H9 (cell line): ENCODE measurements at regions not wholly inside any gene's neighbourhood (a gene's known extent, or its start where the extent isn't known, plus 50 kb on each side); places are given as distances from the start of the nearest gene placed in this dataset.

Experiments used
- DNase-seq: peaks from one replicate; pipeline ENCODE4 v3.0.0-alpha.2; 2017
- H2AFZ ChIP-seq: one replicate; pipeline ENCODE4 v1.6.1; 2013; ENCODE audit warnings: mild to moderate bottlenecking, low read length, control low read depth, moderate library complexity
- H2AK5ac ChIP-seq: 2 replicates; pipeline ENCODE4 v1.6.1; 2013; ENCODE audit warnings: low read length, control low read depth, mixed read lengths; ENCODE audit not compliant: insufficient read length
- H2BK120ac ChIP-seq: one replicate; pipeline ENCODE4 v1.6.1; 2013; ENCODE audit warnings: low read depth, mild to moderate bottlenecking, low read length, control low read depth, inconsistent platforms; ENCODE audit not compliant: poor library complexity, severe bottlenecking
- H2BK12ac ChIP-seq: 2 replicates; pipeline ENCODE4 v1.6.1; 2013; ENCODE audit warnings: low read length, control low read depth, mixed read lengths, low read depth; ENCODE audit not compliant: insufficient read length
- H2BK15ac ChIP-seq: 2 replicates; pipeline ENCODE4 v1.6.1; 2013; ENCODE audit warnings: low read depth, low read length, control low read depth
- H2BK20ac ChIP-seq: one replicate; pipeline ENCODE4 v1.6.1; 2013; ENCODE audit warnings: low read depth, mild to moderate bottlenecking, low read length, control low read depth, inconsistent platforms; ENCODE audit not compliant: poor library complexity, severe bottlenecking
- H2BK5ac ChIP-seq: 2 replicates; pipeline ENCODE4 v1.6.1; 2013; ENCODE audit warnings: low read length, control low read depth, mixed read lengths; ENCODE audit not compliant: insufficient read length
- H3K14ac ChIP-seq: 2 replicates; pipeline ENCODE4 v1.6.1; 2013; ENCODE audit warnings: low read length, control low read depth; ENCODE audit not compliant: insufficient read depth
- H3K18ac ChIP-seq: 2 replicates; pipeline ENCODE4 v1.6.1; 2013; ENCODE audit warnings: low read depth, mild to moderate bottlenecking, mixed read lengths, low read length, control low read depth; ENCODE audit not compliant: insufficient read length
- H3K23ac ChIP-seq: 2 replicates; pipeline ENCODE4 v1.6.1; 2013; ENCODE audit warnings: low read length, control low read depth, mixed read lengths, low read depth; ENCODE audit not compliant: insufficient read length
- H3K23me2 ChIP-seq: 2 replicates; pipeline ENCODE4 v1.6.1; 2013; ENCODE audit warnings: low read depth, mild to moderate bottlenecking, mixed read lengths, low read length, control low read depth; ENCODE audit not compliant: insufficient read length, poor library complexity, severe bottlenecking
- H3K27ac ChIP-seq: 2 replicates; pipeline ENCODE4 v1.5.1; 2013; ENCODE audit warnings: low read length, control low read depth, mixed read lengths, low read depth; ENCODE audit not compliant: insufficient read length
- H3K27me3 ChIP-seq: 2 replicates; pipeline ENCODE4 v1.6.1; 2013; ENCODE audit warnings: low read length, control low read depth, inconsistent platforms; ENCODE audit not compliant: insufficient read depth
- H3K4ac ChIP-seq: 2 replicates; pipeline ENCODE4 v1.6.1; 2013; ENCODE audit warnings: low read depth, mild to moderate bottlenecking, control low read depth, inconsistent platforms, low read length, moderate library complexity
- H3K4me1 ChIP-seq: 2 replicates; pipeline ENCODE4 v1.6.1; 2013; ENCODE audit warnings: low read length, control low read depth, inconsistent platforms; ENCODE audit not compliant: insufficient read depth
- H3K4me2 ChIP-seq: 2 replicates; pipeline ENCODE4 v1.6.1; 2013; ENCODE audit warnings: low read length, control low read depth, mixed read lengths; ENCODE audit not compliant: insufficient read length, insufficient read depth
- H3K56ac ChIP-seq: 2 replicates; pipeline ENCODE4 v1.6.1; 2013; ENCODE audit warnings: low read depth, mild to moderate bottlenecking, mixed read lengths, low read length, control low read depth; ENCODE audit not compliant: insufficient read length
- H3K79me1 ChIP-seq: 2 replicates; pipeline ENCODE4 v1.6.1; 2013; ENCODE audit warnings: low read depth, mild to moderate bottlenecking, moderate library complexity, low read length, control low read depth, inconsistent platforms; ENCODE audit not compliant: insufficient read depth, poor library complexity, severe bottlenecking
- H3K79me2 ChIP-seq: 2 replicates; pipeline ENCODE4 v1.6.1; 2013; ENCODE audit warnings: low read length, control low read depth, inconsistent platforms; ENCODE audit not compliant: insufficient read depth
- H3K9ac ChIP-seq: 2 replicates; pipeline ENCODE4 v1.6.1; 2013; ENCODE audit warnings: low read length, control low read depth, mixed read lengths; ENCODE audit not compliant: insufficient read length; ENCODE audit errors: extremely low read depth
- H3K9me3 ChIP-seq: one replicate; pipeline ENCODE4 v1.6.1; 2013; ENCODE audit warnings: low read depth, low read length, inconsistent platforms; ENCODE audit not compliant: control insufficient read depth
- H3T11ph ChIP-seq: one replicate; pipeline ENCODE4 v1.6.1; 2013; ENCODE audit warnings: mild to moderate bottlenecking, low read length, control low read depth, inconsistent platforms
- H4K20me1 ChIP-seq: one replicate; pipeline ENCODE4 v1.6.1; 2013; ENCODE audit not compliant: control insufficient read depth, insufficient read length, insufficient read depth
- H4K5ac ChIP-seq: 2 replicates; pipeline ENCODE4 v1.6.1; 2013; ENCODE audit warnings: low read depth, mild to moderate bottlenecking, mixed read lengths, low read length, control low read depth; ENCODE audit not compliant: insufficient read length
- H4K8ac ChIP-seq: replicated peaks from 2 replicates; pipeline ENCODE4 v1.6.1; 2013; ENCODE audit warnings: low read length, control low read depth, mixed read lengths, low read depth; ENCODE audit not compliant: insufficient read length
- H4K91ac ChIP-seq: 2 replicates; pipeline ENCODE4 v1.6.1; 2013; ENCODE audit warnings: low read depth, mild to moderate bottlenecking, moderate library complexity, mixed read lengths, low read length, control low read depth; ENCODE audit not compliant: insufficient read length
- H3K27ac Mint-ChIP-seq, 3 experiments: 2 replicates in 2 of 3; 3 replicates in 1 of 3; pipeline ENCODE4 v1.8.0; 2020 to 2021; ENCODE audit warnings: mixed read lengths in 3 of 3, mild to moderate bottlenecking in 1 of 3, moderate library complexity in 1 of 3
- H3K27me3 Mint-ChIP-seq: 2 replicates; pipeline ENCODE4 v1.8.0; 2021; ENCODE audit warnings: low read depth, mild to moderate bottlenecking, moderate library complexity, mixed read lengths
- H3K36me3 Mint-ChIP-seq, 3 experiments: 2 replicates in 2 of 3; 3 replicates in 1 of 3; pipeline ENCODE4 v1.8.0; 2020 to 2021; ENCODE audit warnings: low read depth in 3 of 3, mixed read lengths in 3 of 3; ENCODE audit not compliant: insufficient read depth in 1 of 3
- H3K4me1 Mint-ChIP-seq, 2 experiments: 2 replicates each; pipeline ENCODE4 v1.8.0; 2020; ENCODE audit warnings: mixed read lengths in 2 of 2
- H3K4me3 Mint-ChIP-seq, 2 experiments: 2 replicates in 1 of 2; 3 replicates in 1 of 2; pipeline ENCODE4 v1.8.0; 2020 to 2021; ENCODE audit warnings: mild to moderate bottlenecking in 2 of 2, mixed read lengths in 2 of 2, moderate library complexity in 1 of 2
- H3K9me3 Mint-ChIP-seq, 2 experiments: 2 replicates in 1 of 2; 3 replicates in 1 of 2; pipeline ENCODE4 v1.8.0; 2020; ENCODE audit warnings: mild to moderate bottlenecking in 2 of 2, mixed read lengths in 2 of 2, moderate library complexity in 1 of 2
- CTCF ChIP-seq: fragments of 200-600 bp; sonication (generic); conservative IDR thresholded peaks from 3 replicates; pipeline ENCODE4 v1.8.0; 2021; ENCODE audit warnings: antibody characterized with exemption, mild to moderate bottlenecking
- WGBS: extraction: QIAGEN DNeasy Blood & Tissue Kit; methylation state at CpG from one replicate; pipeline ENCODE4 v1.1.7; 2013; ENCODE audit warnings: missing lambda C conversion rate, low lambda C conversion rate, mixed read lengths; ENCODE audit not compliant: insufficient read length; ENCODE audit errors: extremely low coverage; 5-methylcytosine and 5-hydroxymethylcytosine counted together

DNA sequence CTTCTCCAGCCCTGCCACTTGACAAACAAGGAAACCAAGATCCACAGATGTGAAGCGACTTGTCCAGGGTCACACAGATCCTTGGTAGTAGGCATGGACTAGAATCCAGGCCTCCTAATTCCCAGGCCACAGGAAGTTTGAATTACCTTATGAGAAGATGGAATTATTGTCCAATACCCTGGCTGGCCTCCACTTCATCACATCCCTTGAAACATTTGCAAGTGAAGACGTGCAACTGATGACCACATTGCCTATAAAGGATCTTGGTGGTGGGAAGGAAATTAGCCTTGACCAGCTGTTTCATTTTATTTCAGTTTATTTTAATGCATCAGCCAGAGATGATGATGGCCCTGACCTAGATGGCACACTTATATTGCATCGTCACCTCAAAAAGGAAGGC lies 165.8 kb upstream of the CAMK1G start:
- TF ChIP-seq CTCF: no peak
- Mint-ChIP-seq H3K4me1 (peaks cover 49 to 56% of the 10 kb centered on the region in 2 experiments), H3K36me3 (0 out of 7 replicates have a peak, but pooled peaks cover 0 to 4% (median 0%) of the 10 kb centered on the region in 3 experiments)

More for the DNA sequence above, 165.8 kb upstream of the CAMK1G start:
- no peak overlapping the region for H3K4me3 Mint-ChIP-seq
- Histone ChIP-seq H4K8ac (no peak overlapping the region), H3T11ph (no peak overlapping the region), H2BK5ac (no peak overlapping the region), H3K14ac (no peak overlapping the region), H2BK12ac (no peak overlapping the region), H3K23ac (no peak overlapping the region), H2AK5ac (no peak overlapping the region), H4K5ac (no peak overlapping the region), H3K27me3 (peaks cover 24% of the 10 kb centered on the region; the same call in 1 of the 2 replicates), H3K4me2 (no peak overlapping the region), H3K23me2 (no peaks in the 10 kb centered on the region), H4K91ac (no peak overlapping the region), H3K56ac (no peak overlapping the region), H2BK15ac (no peak overlapping the region), H3K27ac (no peak overlapping the region), H3K79me2 (no peaks in the 10 kb centered on the region), H3K18ac (no peak overlapping the region), H3K4me1 (peaks cover 5% of the 10 kb centered on the region; the same call in 1 of the 2 replicates), H2BK20ac (no peak overlapping the region), H4K20me1 (no peaks in the 10 kb centered on the region), H2AFZ (no peak overlapping the region), H3K9ac (no peak overlapping the region), H3K79me1 (no peaks in the 10 kb centered on the region), H3K4ac (no peak overlapping the region), H2BK120ac (no peak overlapping the region), H3K9me3 (no peaks in the 10 kb centered on the region)
- no peak overlapping the region for H3K27ac Mint-ChIP-seq
- no peak for DNase-seq
- peaks cover 43% of the 10 kb centered on the region for H3K27me3 Mint-ChIP-seq
- no CpG with 5 or more reads among the region's 3 CpGs for WGBS
- H3K9me3 Mint-ChIP-seq: no peaks in the 10 kb centered on the region; a peak in 1 of 5 replicates
